ENCODE measurements at regions not wholly inside any gene's neighbourhood (a gene's known extent, or its start where the extent isn't known, plus 50 kb on each side); places are given as distances from the start of the nearest gene placed in this dataset.

- 69 to 76% methylated on average over 10 of the region's 10 CpGs for WGBS, 2 donors
- Histone ChIP-seq H3K27ac (no peak overlapping the region), H3K36me3 (no peaks in the 10 kb centered on the region), H3K4me3 (no peak overlapping the region), H3K27me3 (peaks cover 0 to 26% (median 5%) of the 10 kb centered on the region in 3 donors), H3K9me3 (no peaks in the 10 kb centered on the region), H3K4me1 (no peaks in the 10 kb centered on the region)
- TF ChIP-seq POLR2A (IDR thresholded peaks at IDR 0.05) (no peak), POLR2AphosphoS5 (IDR thresholded peaks at IDR 0.05) (no peak), CTCF (IDR thresholded peaks at IDR 0.05) (no peak), EP300 (IDR thresholded peaks at IDR 0.05) (no peak)
- peak; percentile 32 for DNase-seq
- intact Hi-C loops (cut with DNase I) = no loop called here
Observed at GRCh38 chr22:47601666-47602065, 839.2 kb downstream of the TBC1D22A start.

GRCh38 chr22:47600791-47601625, 838.6 kb downstream of the TBC1D22A start:
- Histone ChIP-seq H3K4me3 (no peak overlapping the region), H3K4me1 (no peaks in the 10 kb centered on the region), H3K9me3 (no peaks in the 10 kb centered on the region), H3K27me3 (peaks cover 0 to 20% (median 5%) of the 10 kb centered on the region in 3 donors), H3K27ac (no peak overlapping the region), H3K36me3 (no peaks in the 10 kb centered on the region)
- peak; percentile 21 for DNase-seq
- intact Hi-C loops (cut with DNase I) = no loop called here
- TF ChIP-seq EP300 (IDR thresholded peaks at IDR 0.05) (no peak), CTCF (IDR thresholded peaks at IDR 0.05) (no peak), POLR2A (IDR thresholded peaks at IDR 0.05) (no peak), POLR2AphosphoS5 (IDR thresholded peaks at IDR 0.05) (no peak)
- WGBS, 2 donors = 69 to 72% methylated on average over 16 of the region's 16 CpGs

- Histone ChIP-seq H3K27ac (no peak overlapping the region), H3K4me3 (no peak overlapping the region), H3K4me1 (no peaks in the 10 kb centered on the region), H3K9me3 (no peaks in the 10 kb centered on the region), H3K27me3 (peaks cover 0 to 20% (median 5%) of the 10 kb centered on the region in 3 donors), H3K36me3 (no peaks in the 10 kb centered on the region)
- intact Hi-C loops (cut with DNase I) = no loop called here
- DNase-seq = peak; percentile 24
- TF ChIP-seq EP300 (IDR thresholded peaks at IDR 0.05) (no peak), POLR2AphosphoS5 (IDR thresholded peaks at IDR 0.05) (no peak), CTCF (IDR thresholded peaks at IDR 0.05) (no peak), POLR2A (IDR thresholded peaks at IDR 0.05) (no peak)
- 73 to 76% methylated on average over 10 to 11 of the region's 11 CpGs for WGBS, 2 donors
Observed at GRCh38 chr22:47600281-47600680, 837.8 kb downstream of the TBC1D22A start.

GRCh38 chr22:47599753-47600152, 837.3 kb downstream of the TBC1D22A start:
- 70 to 78% methylated on average over 10 of the region's 10 CpGs for WGBS, 2 donors
- no peaks in the 10 kb centered on the region for H3K9me3 ChIP-seq
- peak; percentile 47 for DNase-seq
- intact Hi-C loops (cut with DNase I) = no loop called here
- H3K27ac ChIP-seq = no peak overlapping the region
- TF ChIP-seq EP300 (IDR thresholded peaks at IDR 0.05) (no peak), POLR2A (IDR thresholded peaks at IDR 0.05) (no peak), POLR2AphosphoS5 (IDR thresholded peaks at IDR 0.05) (no peak), CTCF (IDR thresholded peaks at IDR 0.05) (no peak)
- H3K27me3 ChIP-seq = peaks cover 0 to 20% (median 5%) of the 10 kb centered on the region in 3 donors
- H3K36me3 ChIP-seq = no peaks in the 10 kb centered on the region
- no peaks in the 10 kb centered on the region for H3K4me1 ChIP-seq
- H3K4me3 ChIP-seq = no peak overlapping the region
